ENCODE measurements at regions not wholly inside any gene's neighbourhood (a gene's known extent, or its start where the extent isn't known, plus 50 kb on each side); places are given as distances from the start of the nearest gene placed in this dataset.
"Not testable (repeated sequence)": the region's sequence is repeated elsewhere in the genome, so short reads cannot be mapped to it uniquely, and the experiment has no call there.

DNA sequence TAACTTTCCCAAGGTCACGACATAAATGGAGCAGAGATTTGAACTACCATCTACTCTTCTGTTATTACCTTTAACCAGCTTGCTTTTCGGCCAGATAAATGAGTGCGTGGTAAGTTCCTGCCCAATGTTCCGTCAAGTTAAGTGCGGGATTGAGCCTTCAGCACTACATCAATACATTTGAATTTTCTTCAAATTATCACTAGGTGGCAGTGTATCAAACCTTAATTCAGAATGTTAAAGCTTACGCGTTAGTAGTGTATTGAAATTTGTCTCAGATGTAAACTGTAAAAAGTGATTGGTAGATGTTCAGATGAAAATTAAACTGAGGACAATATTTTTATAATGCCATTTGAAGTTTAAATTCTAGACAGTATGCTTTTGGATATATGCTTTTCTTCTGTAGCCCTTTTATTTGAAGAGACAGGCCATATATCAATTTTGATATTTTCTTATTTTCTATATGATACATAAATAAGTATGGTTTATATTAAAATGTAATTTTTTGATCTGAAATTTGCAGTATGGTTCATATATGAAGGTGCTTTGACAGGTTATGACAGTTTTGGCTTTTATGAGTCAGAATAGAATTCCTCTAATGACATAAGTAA is 681.3 kb downstream of the ADCYAP1 start:
- no peak for DNase-seq

DNA sequence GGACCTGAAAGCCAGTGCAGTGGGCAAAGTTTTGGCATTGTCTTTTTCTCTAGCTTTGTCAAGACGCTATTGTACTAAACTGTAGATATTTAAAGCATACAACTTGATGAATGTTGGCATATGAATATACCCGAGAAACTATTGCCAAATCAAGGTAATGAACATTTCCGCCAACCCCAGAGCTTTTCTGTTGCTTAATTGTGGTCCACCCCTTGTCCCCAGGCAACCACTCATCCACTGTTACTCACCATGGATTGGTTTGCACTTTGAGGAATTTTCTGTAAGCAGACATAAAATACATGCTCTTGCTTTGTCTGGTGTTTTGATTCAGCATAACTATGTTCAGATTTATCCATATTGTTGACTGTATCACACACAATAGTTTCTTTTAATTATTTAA is 688.4 kb downstream of the ADCYAP1 start:
- no peak for DNase-seq

DNA sequence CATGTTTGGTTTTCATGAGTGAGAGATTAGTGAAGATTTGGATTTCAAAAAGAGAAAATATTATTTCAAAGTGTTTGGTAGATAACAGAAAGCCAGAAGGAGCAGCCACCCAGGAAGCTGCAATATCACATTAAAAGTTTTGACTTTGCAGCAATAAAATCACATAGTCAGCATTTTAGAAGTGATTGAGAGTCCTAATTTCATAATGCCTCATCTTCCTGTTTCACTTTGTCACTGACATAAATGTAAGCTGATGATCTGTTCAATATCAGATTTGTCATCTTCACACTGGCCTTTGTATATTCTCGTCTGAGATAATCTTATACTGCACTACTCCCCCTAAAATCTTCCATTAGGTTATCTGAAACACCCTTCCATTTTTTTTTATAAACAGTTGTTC is 690.5 kb downstream of the ADCYAP1 start:
- DNase-seq = no peak

DNA sequence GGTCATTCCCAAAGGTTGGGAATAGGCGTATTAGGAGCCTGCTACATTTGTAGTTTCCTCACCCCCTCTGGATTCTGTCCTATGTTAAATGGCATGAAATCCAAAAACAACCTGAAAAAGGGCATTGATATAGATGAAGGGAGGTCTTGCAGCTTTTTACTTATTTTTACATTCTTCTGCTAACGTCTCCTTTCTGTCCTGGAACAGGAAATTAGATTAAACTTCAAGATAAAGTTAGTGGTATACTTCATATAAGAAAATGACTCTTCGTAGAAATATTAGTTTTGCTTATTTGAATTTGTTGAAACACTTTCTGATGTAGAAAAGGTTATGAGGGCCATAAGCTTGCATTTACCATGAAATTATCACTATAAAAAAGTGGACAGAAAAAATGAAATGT is 694.5 kb downstream of the ADCYAP1 start:
- DNase-seq = no peak

DNA sequence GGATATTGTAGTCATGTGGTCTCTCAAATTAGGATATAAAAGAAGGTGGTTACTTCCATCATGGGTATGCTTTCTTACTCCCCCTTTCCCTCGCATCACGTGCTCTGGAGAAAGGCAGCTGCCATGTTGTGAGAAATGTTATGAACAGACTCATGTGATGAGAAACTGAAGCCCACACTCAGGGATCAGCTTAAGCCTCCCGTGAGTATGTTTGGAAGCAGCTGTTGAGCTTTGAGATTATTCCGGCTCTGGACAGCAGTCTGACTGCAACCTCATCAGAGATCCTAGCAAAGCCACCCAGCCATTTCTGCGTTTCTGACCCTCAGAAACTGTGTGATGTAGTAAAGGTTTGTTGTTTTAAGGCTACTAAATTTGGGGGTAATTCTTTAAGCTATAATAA is 700.1 kb downstream of the ADCYAP1 start:
- no peak for DNase-seq

DNA sequence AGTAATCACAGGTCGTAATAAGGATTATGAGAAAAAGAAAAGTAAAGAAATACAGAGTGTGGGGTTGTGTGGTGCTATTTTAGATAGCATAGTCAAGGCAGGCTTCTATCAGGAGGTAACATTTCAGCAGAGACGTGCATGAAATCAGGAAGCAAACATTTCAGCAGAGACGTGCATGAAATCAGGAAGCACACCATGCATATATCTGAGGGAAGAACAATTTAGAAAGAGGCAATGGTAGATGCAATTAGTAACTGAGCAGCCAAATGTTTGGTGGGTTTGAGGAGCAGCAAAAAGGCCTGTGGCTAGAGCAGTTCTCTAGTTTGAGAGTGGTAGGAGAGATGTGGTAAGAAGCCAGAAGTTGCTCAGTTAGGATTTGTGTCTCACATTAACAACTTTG is 713.7 kb downstream of the ADCYAP1 start:
- DNase-seq = no peak

DNA sequence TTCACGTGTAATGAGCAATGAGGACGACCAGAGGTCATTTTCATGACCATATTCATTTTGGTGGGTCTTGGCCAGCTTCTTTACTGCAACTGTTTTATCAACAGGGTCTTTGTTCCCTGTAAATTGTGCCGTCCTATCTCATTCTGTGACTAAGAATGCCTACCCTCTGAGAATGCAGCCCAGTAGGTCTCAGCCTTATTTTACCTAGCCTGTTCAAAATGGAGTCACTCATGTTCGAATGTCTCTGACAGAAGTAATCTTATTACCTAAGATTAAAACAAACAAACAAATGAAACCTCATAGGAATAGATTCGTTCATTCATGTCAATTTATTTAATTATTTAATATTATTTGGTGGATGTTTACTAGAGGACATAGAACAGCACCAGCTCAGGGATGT is 714.8 kb downstream of the ADCYAP1 start:
- no peak for DNase-seq

DNA sequence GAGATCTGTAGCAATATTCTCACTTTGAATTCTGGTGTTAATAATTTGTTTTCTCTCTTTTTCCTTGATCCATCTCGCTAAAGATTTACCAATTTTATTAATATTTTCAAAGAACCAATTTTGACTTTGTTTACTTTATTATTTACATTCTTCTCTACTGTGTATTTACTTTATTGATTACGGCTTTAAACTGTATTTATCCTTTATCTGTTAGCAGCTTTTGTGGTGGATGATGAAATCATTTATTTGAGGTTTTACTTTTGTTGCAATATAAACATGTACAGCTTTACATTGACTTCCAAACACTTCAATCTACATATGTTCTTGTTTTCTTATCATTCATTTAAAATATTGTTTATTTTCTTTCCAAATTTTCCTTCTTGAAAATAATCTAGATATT is 719.9 kb downstream of the ADCYAP1 start:
- no peak for DNase-seq

DNA sequence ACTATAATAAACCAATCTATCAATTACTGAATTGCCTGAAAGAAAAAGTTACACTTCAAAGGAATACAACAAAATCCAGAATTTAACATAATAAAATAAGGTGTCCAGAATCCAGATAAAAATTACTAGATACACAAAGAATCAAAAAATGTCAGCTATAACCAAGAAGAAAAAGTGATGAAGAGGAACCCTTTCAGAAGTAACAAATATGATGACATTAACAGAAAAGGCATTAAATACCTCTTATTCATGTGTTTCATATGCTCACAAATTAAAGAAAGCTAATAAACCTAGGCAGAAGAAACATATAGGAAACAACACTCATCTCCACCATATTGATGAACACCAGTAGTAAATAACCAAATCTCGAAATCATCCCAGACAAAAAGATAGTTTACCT is 722.8 kb downstream of the ADCYAP1 start:
- no peak for DNase-seq

DNA sequence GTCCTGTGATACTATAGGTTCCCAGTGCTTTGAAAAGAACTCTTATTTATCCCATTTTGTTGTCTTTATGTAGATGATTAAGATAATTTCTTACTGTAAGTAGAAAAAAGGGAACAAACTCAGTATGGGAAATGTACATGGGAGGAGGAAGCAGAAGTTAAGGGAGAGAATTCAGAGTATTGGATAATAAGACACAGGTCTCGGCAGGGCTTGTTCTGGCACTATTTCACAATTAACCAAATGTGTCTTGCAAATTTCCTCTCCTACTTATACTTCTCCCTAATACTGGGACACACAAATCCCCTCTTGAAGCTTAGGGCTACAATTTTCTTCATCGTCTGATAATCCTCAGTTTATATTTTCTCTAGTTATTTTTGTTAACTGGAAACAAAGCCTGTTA is 744.0 kb downstream of the ADCYAP1 start:
- no peak for DNase-seq

DNA sequence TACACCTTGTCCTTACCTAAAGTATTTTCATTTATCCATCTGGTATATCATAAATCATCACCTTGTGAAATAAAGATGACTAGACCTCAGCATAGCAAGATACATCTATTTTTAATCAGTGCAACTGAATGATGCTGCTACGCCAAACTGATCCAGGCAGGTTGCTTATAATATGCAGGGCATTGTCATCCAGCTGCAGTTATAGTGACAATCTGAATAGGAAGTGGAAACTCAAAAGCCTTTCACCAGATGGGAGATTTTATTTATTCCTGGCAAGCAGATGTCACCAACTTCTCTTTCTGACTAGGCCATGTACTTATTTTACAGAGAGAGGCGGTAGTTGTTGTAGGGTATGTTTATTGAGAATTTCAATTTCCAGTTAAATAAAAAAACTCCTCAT is 747.3 kb downstream of the ADCYAP1 start:
- DNase-seq = no peak

DNA sequence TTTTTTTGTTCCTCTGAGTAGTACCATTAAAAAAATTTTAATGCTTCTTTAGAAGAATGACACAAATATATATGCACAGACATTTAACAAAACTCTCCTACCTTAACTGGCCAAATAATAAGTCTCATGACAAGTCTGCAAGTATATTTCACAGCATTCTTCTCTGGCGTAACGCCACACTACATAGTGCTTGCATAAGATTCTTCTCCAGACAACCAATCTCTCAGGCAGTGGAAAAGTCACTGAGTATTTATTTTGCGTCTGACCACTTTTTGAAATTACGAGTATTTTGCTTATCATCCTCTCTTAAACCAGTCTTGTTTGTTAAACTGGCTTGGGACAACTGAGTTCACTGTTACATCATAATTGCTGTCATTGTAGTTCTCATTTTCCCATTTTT is 749.2 kb downstream of the ADCYAP1 start:
- no peak for DNase-seq

DNA sequence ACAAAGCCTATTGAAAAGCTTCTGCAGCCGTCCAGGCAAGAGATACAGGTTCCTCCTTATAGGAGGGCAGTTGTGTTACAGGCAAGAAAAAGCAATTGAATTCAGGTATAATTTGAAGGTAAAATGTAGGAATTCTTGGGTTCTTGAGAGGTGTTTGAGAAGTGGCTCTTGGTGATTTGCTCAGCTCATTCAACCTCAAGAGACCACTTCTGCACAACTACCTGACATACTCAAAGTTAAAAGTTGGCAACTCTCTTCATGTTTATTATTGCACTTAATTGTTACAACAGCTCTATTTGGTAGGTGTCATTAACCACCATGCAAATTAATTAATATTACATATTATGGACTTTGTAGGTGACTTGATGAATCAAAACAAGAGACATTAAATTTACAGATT is 753.2 kb downstream of the ADCYAP1 start:
- DNase-seq = no peak

DNA sequence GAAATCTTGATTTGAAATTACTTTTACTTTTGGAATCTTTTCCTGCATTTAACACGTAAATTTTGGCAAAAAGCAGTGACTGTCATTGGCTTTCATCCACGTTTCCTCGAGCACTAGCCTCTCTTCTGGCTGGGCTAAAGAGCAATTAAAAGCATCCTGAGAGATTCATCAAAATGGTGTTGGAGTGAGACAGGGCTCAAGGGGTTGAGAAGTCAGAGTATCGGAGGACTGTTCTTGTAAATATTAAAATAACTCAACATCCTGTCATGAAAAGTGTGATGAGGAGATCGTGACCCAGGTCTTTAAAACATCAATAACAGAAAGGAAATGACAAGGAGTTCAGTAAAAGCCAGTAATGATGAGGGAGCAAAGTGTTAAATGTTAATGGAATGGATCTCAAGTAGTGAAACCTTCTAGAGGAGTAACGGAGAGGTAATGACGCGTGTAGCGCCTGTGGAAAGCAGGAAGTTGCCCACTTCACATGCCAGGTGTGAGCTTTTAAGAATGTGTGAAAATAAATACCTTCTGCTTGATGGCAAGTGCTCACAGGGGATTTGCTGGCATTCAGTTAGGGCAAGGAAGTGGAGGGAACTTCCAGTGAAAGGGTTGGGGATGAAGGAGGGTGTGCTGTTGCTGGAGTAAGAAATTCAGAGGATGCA is 754.4 kb downstream of the ADCYAP1 start:
- peak; percentile 90 for DNase-seq

DNA sequence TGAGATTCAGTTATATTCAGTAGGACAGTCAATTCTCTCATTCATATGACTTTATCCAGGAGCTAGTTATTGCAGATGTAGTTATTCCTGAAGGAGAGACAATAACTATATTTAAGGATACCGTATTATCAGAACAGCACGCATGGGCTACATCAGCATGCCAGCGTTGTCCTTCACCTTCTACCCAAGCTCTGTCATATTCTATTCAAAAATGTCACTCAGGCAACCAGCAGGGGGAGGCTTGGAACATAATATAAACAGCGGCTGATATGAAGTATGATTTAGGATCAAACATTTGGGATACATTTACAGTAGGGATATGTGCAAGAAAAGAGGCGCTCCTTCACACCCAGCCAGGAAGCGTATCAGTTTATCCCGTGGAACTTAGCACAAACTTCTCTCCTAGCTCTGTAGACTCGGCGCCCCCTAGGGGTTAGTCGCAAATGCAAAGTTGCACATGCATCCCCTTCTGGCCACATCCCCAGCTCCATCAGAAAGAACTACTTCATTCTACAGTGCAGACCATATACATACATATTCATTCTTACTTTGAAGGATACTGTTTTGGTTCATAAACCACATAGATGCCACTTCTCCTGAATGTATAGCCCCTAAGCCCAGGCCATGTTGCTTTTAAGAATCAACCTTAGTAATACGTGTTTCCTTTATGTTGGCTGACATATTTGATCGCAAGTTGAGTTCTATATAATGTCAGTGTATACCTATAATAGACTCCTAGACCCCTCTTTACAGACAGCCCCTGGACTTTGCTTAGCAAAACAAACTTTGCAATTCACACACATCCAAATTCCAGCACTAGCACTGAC is 759.4 kb downstream of the ADCYAP1 start:
- DNase-seq = no peak

DNA sequence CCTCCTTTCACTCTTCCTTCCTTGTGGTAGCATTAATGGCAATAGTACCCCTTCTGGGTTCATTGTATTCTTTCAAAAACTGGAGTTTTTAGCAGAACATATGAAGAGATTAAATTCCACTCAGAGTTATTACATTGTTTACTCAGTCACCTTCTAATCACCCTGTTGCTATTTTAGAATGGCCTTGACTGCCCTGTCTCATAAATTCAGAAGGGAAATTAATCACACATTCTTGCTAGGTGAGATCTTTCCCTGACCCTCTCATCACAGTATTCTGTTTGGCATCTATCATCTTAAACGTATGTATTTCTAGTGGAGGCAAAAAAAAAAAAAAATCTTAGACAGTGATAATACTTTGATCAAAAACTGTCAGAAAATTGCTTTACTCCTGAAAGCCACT is 760.4 kb downstream of the ADCYAP1 start:
- DNase-seq = no peak

DNA sequence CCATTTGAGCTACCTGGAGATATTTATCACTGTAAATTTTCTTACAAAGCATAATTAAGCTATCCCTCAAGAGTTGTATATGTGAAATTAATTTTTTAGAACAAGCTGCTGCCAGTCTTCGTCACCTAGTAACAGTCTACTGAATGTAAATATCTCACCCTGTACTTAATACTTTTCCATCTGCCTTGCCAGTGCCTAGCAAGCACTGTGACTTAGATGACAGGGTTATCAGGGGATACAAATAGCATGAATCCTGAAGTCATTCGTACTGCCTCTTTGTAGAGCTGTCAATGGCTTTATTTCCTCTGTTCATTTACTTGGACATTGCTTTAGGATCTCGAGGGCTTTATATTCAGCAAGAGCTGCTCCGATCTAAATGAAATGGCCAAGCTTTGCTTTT is 763.6 kb downstream of the ADCYAP1 start:
- DNase-seq = no peak

DNA sequence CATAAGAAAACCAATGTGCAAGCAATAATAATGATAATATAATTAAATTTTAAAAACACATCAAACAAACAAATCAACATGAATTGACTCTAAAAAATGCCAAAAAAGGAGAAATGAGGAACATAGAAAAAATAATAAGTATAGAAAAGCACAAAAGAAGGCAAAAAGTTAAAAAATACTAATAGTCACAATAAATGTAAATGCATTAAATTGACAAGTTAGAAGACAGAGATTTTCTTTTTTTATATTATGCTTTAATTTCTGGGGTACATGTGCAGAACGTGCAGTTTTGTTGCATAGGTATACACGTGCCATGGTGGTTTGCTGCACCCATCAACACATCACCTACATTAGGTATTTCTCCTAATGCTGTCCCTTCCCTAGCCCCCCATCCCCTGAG is 767.0 kb downstream of the ADCYAP1 start:
- DNase-seq = not testable (repeated sequence)

DNA sequence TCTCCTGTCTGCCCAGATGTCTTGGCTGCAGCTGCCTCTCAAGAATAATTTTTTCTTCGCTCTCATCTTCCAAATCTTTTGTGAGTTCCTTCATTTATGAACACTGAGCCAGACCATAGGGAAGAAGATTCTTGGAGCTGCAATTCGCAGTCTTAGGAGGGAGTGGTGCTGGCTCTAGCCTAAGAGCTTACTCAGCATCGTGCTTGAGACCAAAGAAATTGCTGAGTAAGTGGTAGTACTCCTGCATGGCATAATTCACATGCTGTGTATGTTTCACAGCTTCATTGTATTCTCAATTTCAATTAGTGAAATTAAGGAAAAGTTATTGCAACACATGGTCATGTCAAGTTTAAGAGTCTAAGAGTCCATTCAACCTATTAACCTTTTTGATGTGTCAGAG is 771.7 kb downstream of the ADCYAP1 start:
- DNase-seq = no peak

DNA sequence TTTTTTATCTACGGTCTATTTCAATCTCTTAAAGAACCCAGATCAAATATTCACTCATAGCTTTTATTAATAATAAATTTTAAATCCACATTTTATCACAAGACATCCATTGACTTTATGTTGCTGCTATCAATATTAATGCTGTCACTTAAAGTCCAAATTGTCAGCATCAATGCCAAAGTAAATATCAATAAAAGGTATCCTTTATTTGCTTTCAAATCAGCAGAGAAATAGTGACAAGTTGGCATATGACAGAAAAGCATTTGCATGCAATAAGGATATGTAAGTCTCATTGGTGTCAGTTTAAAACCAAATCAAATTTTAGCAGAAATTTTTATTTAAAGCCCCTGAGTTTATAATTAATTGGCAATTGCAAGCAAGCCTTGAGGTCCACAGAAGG is 775.4 kb downstream of the ADCYAP1 start:
- no peak for DNase-seq

DNA sequence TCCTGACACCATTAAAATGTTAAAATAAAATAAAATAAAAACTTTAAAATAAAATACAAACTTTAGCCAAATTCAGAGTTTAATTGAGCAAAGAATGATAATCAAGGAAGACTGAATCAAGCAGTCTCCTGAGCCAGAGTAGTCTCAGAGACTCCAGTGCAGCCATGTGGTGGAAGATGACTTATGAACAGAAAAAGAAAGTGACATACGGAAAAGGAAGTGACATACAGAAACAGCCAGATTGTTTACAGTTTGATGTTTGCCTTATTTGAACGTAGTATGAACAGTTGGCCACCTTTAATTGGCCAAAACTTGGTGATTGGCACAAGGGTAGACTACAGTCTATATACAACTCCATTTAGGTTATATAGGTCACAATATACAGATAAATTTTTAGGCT is 787.2 kb downstream of the ADCYAP1 start:
- no peak for DNase-seq

DNA sequence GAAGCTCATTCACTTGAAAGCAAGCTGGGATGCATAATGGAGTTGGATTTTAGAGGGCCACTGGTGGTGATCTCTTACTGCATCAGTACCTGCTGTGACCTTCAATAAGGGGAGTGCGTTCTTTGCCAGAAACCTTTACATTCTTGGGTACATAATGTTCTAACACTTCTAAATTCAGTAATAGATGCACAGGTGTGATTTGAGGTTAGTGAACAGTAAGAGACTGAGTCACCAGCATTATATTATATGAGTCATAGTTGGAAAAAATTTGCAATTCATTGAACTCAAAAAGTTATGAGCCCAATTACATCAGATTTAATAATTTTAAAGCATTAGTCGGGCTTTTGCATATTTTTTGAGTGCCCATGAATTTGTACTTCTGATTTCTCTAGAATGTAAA is 803.3 kb downstream of the ADCYAP1 start:
- no peak for DNase-seq

DNA sequence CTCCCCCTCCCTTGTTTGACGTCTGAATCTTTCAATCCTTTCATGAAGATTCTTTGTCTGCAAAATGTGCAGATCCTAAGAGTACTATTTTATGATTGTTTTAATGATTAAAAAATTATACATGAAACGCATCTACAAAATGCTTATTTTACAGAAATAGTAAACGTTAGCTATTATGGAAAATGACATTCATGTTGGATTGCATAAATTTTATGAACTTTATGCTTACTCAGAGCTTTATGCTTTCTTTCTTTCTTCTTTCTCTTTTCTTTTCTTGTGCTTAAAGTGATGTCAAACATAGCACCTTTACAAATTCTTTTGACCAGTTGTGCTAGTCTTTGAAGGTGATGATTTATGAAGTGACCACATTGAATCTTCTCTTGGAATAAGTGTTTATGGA is 805.4 kb downstream of the ADCYAP1 start:
- DNase-seq = no peak

DNA sequence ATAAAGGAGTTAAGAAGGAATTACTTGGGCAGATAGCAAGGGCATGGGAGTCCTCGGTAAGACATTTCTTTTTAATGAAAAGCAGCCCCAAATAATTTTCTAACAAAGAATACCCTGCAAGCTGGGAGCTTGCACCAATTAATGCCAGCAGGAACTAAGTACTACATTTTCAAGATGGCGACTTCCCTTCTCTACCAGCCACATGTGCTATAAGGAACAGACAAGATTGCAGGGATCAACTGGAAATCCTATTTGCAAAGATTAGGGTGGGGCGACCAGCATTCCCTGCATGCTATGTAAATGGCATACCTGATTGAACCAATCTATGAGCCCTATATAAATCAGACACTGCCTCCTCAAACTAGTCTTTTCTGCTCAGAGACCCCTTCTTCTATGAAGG is 827.5 kb downstream of the ADCYAP1 start:
- no peak for DNase-seq
